Activated CD4-positive, CD25-positive, alpha-beta regulatory T cell (primary cell): ENCODE measurements at regions not wholly inside any gene's neighbourhood (a gene's known extent, or its start where the extent isn't known, plus 50 kb on each side); places are given as distances from the start of the nearest gene placed in this dataset.
"Not testable (repeated sequence)": the region's sequence is repeated elsewhere in the genome, so short reads cannot be mapped to it uniquely, and the experiment has no call there.

Experiments used
- DNase-seq, 4 experiments: peaks; one replicate each; lab custom pipeline; 2025; lab: John Stamatoyannopoulos, UW

- DNase-seq, result no peak
Measured at GRCh38 chr12:9449181-9449580, 158.5 kb downstream of the KLRB1 start.

- DNase-seq, result not testable (repeated sequence)
Measured at GRCh38 chr12:9448648-9449047, 159.1 kb downstream of the KLRB1 start.

GRCh38 chr12:9447791-9448614, 159.7 kb downstream of the KLRB1 start:
- peak; percentile 62 to 75 (median 74) for DNase-seq

GRCh38 chr12:9446883-9447761, 160.6 kb downstream of the KLRB1 start:
- not testable (repeated sequence) for DNase-seq

GRCh38 chr12:9440428-9440827, 167.3 kb downstream of the KLRB1 start:
- DNase-seq, result not testable (repeated sequence)

GRCh38 chr12:9435682-9436081, 172.0 kb downstream of the KLRB1 start:
- not testable (repeated sequence) for DNase-seq

- DNase-seq, result not testable (repeated sequence)
Measured at GRCh38 chr12:9430385-9430784, 177.3 kb downstream of the KLRB1 start.

GRCh38 chr12:9428856-9429255, 178.9 kb downstream of the KLRB1 start:
- DNase-seq, result not testable (repeated sequence)

GRCh38 chr12:9425429-9425828, 182.3 kb downstream of the KLRB1 start:
- not testable (repeated sequence) for DNase-seq

- not testable (repeated sequence) for DNase-seq
Measured at GRCh38 chr12:9424175-9424740, 183.5 kb downstream of the KLRB1 start.

GRCh38 chr12:9422689-9423088, 185.0 kb downstream of the KLRB1 start:
- DNase-seq, result not testable (repeated sequence)

- not testable (repeated sequence) for DNase-seq
Measured at GRCh38 chr12:9421520-9422086, 186.1 kb downstream of the KLRB1 start.

GRCh38 chr12:9420817-9421519, 186.7 kb downstream of the KLRB1 start:
- not testable (repeated sequence) for DNase-seq

- DNase-seq, result not testable (repeated sequence)
Measured at GRCh38 chr12:9418669-9419041, 189.1 kb downstream of the KLRB1 start.

- DNase-seq, result not testable (repeated sequence)
Measured at GRCh38 chr12:9417947-9418668, 189.6 kb downstream of the KLRB1 start.

GRCh38 chr12:9417341-9417740, 190.4 kb downstream of the KLRB1 start:
- not testable (repeated sequence) for DNase-seq

- not testable (repeated sequence) for DNase-seq
Measured at GRCh38 chr12:9416346-9416745, 191.4 kb downstream of the KLRB1 start.

- not testable (repeated sequence) for DNase-seq
Measured at GRCh38 chr12:9415898-9416297, 191.8 kb downstream of the KLRB1 start.

GRCh38 chr12:9413862-9414261, 193.9 kb downstream of the KLRB1 start:
- DNase-seq, result not testable (repeated sequence)

GRCh38 chr12:9412459-9412858, 195.3 kb downstream of the KLRB1 start:
- DNase-seq, result not testable (repeated sequence)
